ENCODE measurements at regions not wholly inside any gene's neighbourhood (a gene's known extent, or its start where the extent isn't known, plus 50 kb on each side); places are given as distances from the start of the nearest gene placed in this dataset.

DNA sequence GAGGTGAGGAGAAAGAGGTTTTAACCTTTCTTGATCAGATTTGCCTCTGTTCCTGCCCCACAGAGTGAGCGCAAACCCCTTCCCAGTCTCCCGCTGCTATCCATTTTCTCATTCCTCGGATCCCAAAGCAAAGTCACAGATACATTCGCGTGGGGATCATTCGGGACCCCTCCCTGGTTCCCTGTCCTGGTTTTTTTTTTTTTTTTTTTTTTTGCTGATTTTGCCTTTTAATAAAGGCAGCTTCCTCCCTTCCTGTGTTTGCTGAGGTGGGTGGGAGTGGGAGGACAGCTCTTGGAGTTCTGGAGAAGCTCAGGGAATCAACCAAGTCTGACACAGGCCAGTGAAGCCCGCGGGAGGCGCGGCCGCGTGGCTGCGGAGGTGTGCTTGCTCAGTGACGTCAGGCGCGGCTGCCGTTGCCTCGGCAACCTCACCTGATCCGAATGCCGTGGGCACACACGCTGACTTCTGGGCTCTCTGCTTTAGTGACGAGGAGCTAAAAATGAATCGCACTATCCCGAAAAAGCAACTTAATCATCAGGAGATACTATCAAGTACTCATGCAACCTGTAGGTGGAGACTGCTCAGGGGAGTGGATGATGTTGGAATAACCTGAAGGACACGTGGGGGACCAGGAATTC, 106.4 kb downstream of the TBX19 start:
- peak; percentile 87 for DNase-seq (ENCODE audit: low spot score)

DNA sequence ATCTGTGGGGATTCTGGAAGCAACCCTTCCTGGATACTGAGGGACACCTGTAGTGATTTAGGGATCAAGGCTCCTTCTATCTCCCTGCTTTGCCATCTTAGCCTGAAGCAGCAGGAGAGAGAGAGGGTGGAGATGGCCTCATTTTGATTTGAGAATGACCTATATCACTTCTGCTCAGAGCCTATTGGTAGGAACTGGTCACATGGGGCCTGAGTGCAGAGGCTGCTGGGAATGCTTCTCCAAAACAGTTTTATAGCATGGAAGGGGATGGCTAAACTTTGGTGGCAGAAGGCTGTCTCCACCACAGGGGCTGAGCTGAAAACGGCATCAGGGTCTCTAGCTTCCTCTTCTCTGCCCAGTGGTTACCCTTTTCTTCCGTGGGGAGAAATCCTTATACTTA, 105.8 kb downstream of the TBX19 start:
- no peak for DNase-seq (ENCODE audit: low spot score)

DNA sequence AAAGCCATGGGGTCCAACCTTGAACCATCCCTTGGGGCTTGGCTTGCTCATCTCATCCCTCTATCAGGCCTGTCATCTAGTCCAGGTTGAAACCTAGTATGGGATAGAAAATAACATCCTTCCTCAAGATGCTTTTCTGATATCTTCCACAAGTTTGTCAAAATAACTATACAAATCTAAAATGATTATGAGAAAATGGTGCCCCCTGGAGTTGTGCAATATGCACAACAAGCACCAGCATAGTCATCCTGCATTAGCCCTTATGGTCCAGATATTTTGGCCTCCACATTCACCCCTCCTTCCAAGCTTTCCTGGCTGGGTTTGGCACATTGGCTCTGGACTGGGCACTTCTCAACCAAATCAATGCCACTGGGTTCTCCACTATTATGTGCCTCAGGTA, 101.2 kb downstream of the TBX19 start:
- no peak for DNase-seq (ENCODE audit: low spot score)

DNA sequence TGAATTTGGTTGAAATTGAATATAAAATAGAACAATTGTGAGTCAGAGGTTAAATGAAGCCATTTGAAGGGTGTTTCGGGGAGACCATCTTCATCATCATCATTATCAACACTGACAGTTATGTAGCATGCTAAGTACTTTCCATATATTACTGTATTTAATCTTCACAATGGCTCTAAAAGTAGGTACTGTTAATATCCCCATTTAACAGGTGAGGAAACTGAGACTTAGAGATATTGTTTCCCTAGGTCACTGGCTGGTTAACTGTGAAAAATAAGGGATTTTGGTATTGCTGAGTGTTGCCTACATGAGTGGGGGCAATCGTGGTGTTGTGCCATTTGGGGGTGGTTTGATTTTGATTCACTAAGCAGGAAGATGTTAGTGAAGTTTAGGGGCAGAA, 100.3 kb downstream of the TBX19 start:
- DNase-seq (ENCODE audit: low spot score): no peak

DNA sequence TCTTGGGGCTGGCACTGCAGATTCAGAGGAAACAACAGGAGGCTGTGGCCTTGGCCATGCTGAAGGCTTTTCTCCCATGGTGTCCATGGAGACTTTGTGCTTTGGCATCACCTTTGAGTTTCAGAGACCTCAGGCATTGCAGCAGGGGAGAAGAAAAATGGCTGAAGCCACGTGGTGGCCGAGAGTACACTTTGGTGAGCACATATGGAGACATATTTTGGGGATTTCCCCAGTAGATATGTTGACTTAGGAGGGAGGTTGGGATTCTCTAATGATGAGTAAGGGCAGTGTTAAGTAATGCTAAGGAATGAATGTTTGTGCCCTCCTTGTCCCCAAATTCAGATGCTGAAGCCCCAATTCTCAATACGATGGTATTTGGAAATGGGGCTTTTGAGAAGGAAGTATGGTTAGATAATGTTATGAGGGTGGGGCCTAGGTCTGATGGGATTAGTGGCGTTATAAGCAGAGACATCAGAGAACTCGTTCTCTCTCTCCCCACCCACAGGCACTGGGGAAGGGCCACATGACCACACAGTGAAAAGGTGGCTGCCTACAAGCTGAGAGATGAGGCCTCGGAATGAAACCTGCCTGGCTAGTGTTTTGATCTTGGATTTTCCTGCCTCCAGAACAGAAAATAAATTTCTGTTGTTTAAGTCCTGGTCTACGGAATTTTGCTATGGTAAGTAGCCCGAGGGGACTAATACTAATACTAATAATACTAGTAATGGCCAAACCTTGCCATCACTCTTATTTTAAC, 98.6 kb downstream of the TBX19 start:
- DNase-seq (ENCODE audit: low spot score): no peak

DNA sequence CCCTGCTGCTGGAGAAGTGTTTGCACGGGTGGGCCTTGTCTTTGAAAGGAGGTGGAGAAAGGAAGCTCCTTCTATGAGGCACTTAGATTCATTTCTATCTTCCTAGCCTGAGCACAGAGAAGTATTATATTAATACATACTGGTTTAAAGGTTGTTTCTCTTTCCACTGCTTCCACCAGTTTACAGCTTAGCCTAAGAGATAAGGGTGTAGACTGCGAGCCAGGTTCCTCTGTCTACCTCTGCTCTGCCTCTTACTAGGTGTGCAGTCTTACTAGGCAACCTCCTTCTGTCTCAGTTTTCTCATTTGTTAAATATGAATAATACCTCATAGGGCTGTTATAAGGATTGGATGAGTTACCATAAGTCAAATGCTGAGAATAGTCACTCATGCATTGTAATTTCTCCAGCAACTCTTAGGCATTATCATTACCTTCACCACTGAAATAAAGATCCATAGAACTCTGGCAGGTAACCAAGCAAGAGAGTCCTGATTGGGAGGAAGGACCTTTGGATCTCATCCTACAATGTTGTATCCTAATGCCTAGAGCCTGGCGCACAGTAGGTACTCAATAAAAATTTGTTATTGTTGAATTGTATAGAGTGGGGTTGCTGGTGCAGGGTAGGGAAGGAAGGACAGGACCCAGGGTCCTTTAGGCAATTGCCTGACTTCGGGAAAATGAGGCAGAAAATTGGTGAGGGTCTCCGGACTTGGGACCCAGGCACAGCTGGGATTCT, 95.1 kb downstream of the TBX19 start:
- DNase-seq (ENCODE audit: low spot score): no peak

DNA sequence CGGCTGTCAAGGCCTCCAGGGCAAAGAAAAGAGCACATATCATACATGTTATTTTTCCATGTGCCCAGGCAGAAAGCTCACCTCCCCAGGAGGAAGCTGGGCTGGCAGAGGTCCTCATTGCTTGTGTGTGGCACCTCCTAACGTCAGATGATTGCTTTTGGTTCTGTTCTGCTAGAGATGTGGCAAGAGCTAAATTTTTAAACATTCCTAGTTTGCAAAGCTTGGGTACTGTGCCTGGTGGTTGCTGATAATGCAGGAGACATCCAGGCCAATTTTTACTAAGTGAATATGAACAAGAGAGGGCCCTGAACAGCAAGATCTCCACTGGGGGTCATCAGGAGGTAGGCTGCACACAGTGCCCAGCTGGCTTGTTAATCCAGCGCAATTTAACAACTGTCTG, 93.9 kb downstream of the TBX19 start:
- DNase-seq (ENCODE audit: low spot score): no peak

DNA sequence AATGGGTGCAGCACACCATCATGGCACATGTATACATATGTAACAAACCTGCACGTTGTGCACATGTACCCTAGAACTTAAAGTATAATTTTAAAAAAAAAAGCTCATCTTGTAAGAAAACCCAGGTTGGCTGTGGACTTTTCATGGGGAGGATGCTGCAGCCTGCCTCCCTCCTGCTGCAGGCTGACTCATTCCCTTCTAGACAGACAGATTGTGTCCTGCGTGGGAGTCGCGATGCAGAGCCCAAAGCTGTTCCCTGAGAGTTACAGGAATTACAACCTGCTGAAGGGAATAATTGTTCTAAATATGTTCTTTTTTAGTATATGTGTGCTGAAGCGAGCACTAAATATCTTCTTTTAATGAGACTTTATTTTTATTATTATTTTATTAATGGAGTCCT, 93.2 kb downstream of the TBX19 start:
- DNase-seq (ENCODE audit: low spot score): no peak

DNA sequence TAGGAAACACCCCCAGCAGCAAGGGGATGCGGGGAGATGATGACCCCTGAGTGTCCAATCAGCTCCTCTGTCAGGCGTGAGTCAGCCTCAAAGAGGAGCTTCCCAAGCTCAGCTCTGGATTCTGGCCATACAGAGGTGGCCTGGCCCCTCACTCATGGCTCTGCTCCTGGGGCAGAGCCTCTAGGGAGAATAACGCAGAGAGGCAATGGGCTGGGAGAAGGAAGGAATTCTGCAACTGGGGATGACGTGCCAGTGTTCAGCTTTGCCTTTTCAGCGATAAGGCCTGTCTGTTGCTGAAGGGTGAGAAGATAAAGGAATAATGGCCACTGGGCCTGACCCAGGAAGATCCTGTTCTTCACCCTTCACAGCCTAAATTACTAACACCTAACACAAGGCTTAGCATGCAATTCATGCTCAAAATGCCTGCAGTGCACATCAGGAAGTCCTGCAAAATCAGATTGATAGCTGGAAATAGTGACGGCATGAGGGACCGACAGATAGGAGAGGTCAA, 92.2 kb downstream of the TBX19 start:
- DNase-seq (ENCODE audit: low spot score): no peak

DNA sequence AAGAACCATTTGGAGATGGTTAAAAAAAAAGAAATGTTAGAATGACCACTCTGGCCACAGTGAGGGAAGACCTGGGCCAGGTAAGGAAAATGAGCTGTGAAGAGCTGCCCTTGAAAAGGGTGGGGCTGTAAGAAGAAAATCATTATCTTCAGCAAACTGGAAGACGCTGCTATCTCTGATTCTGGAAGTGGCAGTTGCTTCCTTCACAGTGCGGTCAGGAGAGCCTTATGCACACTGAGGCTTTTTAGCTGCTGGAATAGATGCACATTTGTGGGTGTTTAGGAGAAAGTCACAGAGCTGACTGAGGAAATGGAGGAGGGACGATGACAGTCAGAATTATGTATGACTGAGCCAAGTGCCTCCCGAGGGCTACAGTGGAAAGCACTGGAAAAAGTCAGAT, 91.6 kb downstream of the TBX19 start:
- DNase-seq (ENCODE audit: low spot score): no peak

DNA sequence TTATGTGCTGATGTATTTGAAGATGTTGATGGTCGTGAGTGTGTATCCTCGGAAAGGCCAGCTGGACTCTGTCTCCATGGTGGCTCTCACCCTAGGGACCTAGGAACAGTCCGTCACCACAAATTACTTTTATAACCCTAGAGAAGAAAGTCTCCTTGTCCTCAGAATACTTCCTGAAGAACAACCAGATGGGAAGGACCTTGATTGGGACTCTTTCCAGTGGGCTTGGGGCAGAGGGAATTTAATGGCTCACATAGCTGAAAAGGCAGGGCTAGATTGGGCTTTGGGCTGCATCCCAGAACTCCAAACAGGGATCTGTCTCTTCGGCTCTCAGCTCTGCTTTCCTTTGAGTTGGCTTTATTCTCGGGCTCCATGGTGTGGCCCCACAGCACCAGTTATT, 90.8 kb downstream of the TBX19 start:
- DNase-seq (ENCODE audit: low spot score): no peak

DNA sequence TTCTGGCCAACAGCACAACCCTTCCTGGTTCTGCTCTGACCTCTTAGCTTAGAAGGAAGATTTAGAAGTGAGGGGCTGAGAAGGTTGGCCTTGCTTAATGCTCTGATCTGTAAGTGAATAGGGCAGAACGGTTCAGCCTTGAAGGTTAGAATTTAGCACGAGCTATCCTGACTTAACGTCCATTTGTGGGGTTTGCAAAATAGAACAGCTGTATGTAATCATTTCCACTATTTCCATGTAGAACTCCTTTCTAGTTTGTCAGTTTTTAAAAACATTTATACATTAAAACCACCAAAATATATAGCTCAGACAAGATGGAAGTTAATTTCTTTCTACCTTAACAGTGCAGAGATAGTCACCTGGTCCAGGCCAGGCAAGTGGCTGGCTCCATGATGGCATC, 89.9 kb downstream of the TBX19 start:
- DNase-seq (ENCODE audit: low spot score): no peak

DNA sequence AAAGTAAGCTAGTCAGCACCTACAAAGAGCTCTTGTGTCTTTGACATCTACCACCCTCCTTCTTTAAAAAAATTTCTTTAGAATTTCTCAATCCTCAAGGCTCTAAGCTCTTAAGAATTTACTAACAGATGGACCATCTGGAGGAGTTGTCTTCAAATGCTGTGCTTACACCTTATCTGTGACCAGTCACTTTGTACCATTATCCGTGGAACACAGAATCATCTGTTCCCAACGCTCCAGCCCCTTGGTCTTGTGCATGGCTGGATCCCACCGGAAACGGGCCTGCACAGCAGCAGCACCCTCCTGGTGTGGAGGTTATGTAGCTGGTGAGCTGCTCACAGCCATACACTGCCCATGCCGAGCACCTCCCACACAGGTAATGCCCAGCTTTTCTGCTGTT, 89.0 kb downstream of the TBX19 start:
- DNase-seq (ENCODE audit: low spot score): no peak

DNA sequence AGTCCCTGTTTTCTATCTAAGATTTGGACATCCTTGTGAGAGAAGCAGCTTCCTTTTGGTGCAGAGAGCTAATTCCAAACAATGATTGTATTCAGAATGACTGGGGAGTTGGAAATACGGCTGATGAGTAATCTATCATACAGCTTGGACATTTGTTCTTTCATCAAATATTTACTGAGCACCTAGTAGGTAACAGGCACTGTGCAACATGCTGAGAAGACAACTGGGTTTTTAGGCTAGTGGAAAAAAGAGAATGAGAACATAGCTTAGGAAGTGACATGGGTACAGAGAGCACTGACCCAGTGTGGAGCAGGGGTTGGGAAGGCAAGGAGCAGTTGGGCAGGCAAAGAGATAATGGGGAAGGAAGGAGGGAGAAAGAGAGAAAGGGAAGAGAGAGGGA, 87.5 kb downstream of the TBX19 start:
- no peak for DNase-seq (ENCODE audit: low spot score)

DNA sequence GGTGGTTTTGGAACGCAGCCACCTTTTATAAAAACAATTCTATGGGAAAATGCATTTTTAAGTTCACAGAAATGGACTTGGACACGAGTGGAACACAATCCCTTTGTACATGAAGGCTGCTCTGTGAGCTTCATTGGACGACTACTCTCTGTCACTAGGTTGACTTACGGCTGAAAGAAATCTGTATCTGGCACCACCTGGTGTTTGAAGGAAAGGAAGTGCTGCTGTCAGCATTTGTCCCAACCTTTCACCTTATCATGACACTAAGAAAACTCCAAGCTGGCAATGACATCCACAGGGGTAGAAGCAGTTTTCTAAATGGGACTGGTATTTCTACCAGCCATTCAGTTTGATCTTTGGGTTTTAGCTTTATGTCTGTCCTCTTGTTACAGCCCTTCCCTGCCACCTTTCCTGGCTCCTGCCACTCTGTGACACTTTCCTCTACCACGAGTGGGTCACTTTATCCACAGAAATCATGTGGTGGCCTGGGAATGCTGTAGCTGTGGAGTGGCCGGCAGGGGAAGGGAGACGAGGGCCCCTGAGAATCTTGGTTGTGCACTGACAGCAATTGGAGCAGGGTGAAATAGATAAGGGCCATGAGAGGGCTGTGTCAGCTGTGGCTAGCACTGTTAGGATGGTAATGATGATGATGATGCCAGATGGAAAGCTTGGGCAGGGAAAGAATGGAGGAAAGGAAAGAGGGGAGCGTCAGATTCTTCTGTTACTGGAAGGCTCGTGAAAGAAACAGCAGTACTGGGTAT, 85.2 kb downstream of the TBX19 start:
- DNase-seq (ENCODE audit: low spot score): peak; percentile 23
